GM19397 (cell line): ENCODE measurements at regions not wholly inside any gene's neighbourhood (a gene's known extent, or its start where the extent isn't known, plus 50 kb on each side); places are given as distances from the start of the nearest gene placed in this dataset.

Experiments
- ATAC-seq: cut with Tn5 transposase; IDR thresholded peaks from one replicate; pipeline ENCODE4 v1.9.1; 2021; ENCODE audit warnings: mild to moderate bottlenecking, moderate library complexity; ENCODE audit not compliant: unreplicated experiment

- ATAC-seq = no peak
Observed at GRCh38 chr18:77501266-77501665, 251.6 kb downstream of the GALR1 start.

DNA sequence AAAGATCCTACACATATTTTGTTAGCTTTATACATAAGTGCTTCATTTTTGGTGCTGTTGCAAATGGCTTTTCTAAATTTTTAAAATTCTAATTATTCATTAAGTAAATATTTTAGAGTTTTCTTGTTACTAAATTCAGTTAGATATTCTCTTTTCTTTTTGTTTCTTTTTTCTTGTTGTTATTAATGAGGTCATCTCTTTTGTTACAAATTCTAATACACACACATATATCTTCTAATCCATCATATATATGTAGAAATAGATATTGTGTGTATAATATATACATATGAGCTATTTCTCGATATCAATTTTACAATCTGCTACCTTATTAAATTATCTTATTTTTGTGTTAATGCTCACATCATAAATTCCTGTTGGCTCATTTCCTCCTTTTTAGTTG lies 255.9 kb downstream of the GALR1 start:
- ATAC-seq = no peak

DNA sequence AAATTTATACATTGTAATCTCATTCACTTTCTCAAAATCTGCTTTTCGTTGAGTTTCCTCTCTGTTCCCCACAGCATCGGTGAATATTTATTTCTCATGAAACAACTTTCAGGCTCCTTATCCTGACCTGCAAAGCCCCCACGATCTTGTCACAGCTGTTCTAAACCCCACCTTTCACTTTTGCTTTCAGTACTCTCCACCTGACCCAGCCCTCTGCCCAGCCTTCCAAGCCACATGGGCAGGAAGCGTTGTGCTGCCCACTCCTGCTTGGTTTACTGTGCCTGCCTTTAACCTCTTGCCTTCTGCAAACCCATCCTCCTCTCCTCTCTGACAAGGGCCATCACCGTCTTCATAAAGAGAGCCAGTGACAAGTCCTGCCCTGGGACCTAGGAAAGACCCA lies 262.5 kb downstream of the GALR1 start:
- ATAC-seq = no peak

- no peak for ATAC-seq
Observed at GRCh38 chr18:77517901-77518300, 268.3 kb downstream of the GALR1 start.

GRCh38 chr18:77520767-77521166 lies 271.1 kb downstream of the GALR1 start:
- no peak for ATAC-seq

- no peak for ATAC-seq
Observed at GRCh38 chr18:77522051-77522675, 272.5 kb downstream of the GALR1 start.

DNA sequence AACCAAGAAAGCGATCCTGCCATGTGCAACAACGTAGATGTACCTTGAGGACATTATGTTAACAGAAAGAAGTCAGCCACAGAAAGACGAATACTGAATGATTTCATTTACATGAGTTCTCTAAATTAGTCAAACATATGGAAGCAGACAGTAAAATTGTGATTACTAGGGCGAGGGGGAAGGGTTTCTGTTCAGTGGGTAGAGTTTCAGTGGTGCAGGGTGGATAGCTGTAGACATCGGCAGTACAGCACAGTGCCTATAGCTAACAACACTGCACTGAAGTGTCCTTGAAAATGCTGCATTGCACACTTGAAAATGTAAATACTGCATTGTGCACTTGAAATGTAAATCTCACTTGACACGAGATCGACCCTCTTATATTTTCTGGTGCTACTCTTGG lies 275.3 kb downstream of the GALR1 start:
- ATAC-seq = no peak

DNA sequence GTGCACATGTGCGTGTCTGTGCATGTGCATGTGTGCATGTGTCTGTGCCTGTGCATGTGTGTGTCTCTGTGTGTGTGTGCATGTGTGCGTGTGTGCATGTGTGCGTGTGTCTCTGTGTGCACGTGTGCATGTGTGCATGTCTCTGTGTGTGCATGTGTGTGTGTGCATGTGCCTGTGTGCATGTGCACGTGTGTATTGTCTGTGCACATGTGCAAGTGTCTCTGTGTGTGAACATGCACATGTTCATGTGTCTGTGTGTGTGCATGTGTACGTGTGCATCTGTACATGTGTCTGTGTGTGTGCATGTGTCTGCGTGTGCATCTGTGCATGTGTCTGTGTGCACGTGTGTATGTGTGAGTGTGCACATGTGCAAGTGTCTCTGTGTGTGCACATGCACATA lies 277.3 kb downstream of the GALR1 start:
- ATAC-seq = no peak

DNA sequence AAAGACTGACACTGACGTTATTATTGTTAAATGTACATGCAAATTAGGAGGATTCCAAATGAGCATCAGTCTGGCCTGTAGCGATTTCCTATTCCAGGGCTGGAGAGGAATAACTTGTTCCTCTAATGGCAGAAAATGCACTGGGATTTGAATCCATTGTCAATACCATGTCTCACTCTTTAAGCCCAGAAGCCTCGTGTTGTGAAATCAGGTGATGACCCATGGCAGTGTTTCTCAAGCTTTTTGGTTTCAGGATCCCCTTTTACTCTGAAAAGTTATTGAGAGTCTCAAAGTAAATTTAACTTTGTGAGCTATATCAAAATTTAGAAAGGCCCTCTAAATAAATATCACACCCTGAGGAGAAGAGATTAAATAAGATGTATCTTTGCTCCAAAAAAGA lies 279.2 kb downstream of the GALR1 start:
- ATAC-seq = no peak

DNA sequence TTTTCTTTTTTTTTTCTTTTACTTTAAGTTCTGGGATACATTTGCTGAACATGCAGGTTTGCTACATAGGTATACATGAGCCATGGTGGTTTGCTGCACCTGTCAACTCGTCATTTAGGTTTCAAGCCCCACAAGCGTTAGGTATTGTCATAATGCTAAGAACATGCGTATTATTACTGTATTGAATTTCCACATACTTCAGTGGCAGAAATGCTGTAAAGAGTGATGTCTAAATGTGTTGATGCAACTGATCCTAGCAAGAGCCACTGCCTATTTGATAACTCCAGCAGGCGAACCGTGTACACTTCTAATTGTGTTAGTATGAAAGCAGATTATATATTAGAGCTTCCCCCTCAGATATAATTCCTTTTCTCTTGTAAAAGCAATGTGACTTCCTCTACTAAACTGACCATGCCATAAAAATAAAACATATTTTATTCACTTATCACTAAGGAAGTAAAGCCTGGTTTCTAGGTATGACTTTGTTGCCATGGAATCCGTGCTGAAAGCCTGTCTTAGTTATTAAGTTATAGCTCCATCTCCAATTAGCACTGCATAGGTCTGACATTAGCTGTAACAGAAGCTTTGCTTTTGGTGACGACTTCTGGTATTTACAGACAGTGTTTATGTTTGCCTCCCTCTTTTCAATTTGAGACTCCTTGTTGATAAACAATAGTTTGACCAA lies 280.0 kb downstream of the GALR1 start:
- no peak for ATAC-seq

GRCh38 chr18:77530732-77531131 lies 281.1 kb downstream of the GALR1 start:
- no peak for ATAC-seq

GRCh38 chr18:77539860-77540259 lies 290.2 kb downstream of the GALR1 start:
- no peak for ATAC-seq

GRCh38 chr18:77544792-77545191 lies 295.1 kb downstream of the GALR1 start:
- ATAC-seq = no peak

- no peak for ATAC-seq
Observed at GRCh38 chr18:77547757-77548156, 298.1 kb downstream of the GALR1 start.

- ATAC-seq = no peak
Observed at GRCh38 chr18:77548790-77549420, 299.3 kb downstream of the GALR1 start.

DNA sequence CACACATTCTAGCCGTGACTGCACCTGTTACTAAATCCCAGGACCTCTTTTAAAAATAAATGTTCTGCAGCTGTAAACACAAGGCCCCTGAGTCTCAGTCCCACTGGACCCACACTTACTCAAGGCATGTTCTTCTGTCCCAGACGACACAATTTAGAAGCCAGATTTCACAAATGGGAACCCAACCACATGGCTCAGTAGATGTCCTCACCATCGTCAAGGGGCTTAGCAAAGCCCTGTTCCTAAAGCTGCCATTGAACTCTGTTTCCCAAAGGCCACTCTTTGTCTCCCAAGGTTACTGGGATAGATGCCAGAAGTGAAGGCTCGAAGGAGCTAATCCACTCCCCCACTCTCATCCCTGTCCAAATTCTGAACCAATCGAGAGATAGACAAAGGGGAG lies 301.0 kb downstream of the GALR1 start:
- ATAC-seq = no peak

DNA sequence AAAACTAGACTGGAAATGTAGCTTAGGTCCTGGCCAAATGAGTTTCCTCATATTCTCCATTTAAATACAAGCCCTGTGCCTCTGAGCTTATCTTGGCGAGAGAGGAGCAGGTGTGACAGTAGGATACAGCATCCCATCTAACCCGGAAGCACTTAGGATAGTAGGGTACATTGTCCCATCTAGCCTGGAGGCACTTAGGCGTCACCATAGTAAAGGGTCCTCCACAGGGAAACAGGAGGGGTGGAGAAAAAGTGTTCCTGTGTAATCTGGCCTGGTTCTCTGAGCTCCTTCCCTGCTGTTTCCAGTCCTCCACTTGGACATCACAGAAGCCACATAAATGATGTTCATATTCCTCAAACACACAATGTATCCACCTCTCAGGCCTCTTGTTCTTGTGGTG lies 301.4 kb downstream of the GALR1 start:
- ATAC-seq = no peak

DNA sequence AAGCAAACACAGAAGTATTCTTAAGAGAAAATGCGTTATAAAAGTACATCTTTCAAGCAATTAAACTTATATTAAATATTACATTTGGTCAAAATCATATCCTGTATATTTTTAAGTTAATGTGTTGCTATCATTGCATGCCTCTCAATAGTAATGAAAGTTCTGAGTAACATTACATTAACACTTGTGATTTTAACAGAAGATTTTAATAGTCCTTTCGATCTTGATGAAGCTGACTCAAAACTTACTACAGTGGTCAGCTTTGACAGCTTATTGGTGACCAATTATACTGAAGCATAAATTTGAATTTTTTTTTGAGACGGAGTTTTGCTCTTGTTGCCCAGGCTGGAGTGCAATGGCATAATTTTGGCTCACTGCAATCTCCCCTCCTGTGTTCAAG lies 303.3 kb downstream of the GALR1 start:
- ATAC-seq = no peak

- no peak for ATAC-seq
Observed at GRCh38 chr18:77554061-77554460, 304.4 kb downstream of the GALR1 start.

- ATAC-seq = no peak
Observed at GRCh38 chr18:77557046-77557587, 307.5 kb downstream of the GALR1 start.

DNA sequence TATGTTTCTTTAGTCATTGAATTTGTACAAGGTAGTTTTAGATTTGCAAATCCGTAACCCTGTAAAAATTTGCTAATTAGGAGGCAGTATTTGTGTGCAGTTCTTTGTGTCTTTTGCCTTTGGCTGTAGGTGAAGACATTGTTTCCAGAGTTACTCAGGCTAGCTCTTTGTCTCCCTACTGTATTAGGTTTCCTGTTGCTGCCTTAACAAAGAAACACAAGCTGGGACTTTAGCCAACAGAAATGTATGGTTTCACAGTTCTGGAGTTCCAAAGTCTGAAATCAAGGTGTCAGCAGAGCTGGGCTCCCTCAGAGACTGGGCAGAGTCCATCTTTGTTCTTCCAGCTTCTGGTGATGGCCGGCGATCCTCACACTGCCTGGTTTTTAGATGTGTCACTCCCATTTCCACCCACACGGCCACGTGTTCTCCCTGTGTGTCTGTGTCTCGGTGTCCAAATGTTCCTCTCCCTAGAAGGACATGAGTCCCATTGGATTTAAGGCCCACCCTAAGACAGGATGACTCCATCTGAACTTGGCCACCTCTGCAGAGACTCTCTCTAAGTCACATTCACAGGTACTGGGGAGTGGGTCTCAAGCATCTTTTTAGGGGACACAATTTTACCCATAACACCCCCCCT lies 309.7 kb downstream of the GALR1 start:
- ATAC-seq = no peak
